Panc1 (cell line): ENCODE measurements at regions not wholly inside any gene's neighbourhood (a gene's known extent, or its start where the extent isn't known, plus 50 kb on each side); places are given as distances from the start of the nearest gene placed in this dataset.

ENCODE experiments used
- ATAC-seq: fragments of 200-7000 bp; cut with Tn5 transposase; 2 replicates; pipeline ENCODE4 v1.9.1; 2020; ENCODE audit warnings: mild to moderate bottlenecking, moderate library complexity
- BruUV-seq: library from RNA; stranded (reverse); fragments of 400-500 nt; replicated peaks from 2 replicates; lab custom pipeline; 2021; lab: Mats Ljungman, UMichigan
- CTCF ChIA-PET: fragments of 300-600 bp; sonication (Branson Sonifier 250); formaldehyde crosslinking; loops from one replicate; lab custom pipeline; 2022; ENCODE audit warnings: antibody characterized with exemption; lab: Charles Lee
- POLR2A ChIA-PET: fragments of 300-600 bp; sonication (Branson Sonifier 250); formaldehyde crosslinking; loops from one replicate; lab custom pipeline; 2022; ENCODE audit warnings: antibody characterized with exemption; lab: Charles Lee
- DNase-seq: peaks from one replicate; pipeline ENCODE4 v3.0.0-alpha.2; 2010; ENCODE audit warnings: low read depth, low spot score
- H3K27ac ChIP-seq: 2 replicates; pipeline ENCODE4 v1.5.1; 2011; ENCODE audit warnings: mild to moderate bottlenecking, low read length, inconsistent platforms
- H3K27me3 ChIP-seq: fragments of 200-500 bp; sonication (Bioruptor generic); 2 replicates; pipeline ENCODE4 v1.6.0; 2014; ENCODE audit warnings: low read length, inconsistent platforms; ENCODE audit not compliant: control insufficient read depth, insufficient read depth
- H3K36me3 ChIP-seq: fragments of 200-500 bp; sonication (Bioruptor generic); 2 replicates; pipeline ENCODE4 v1.5.1; 2014; ENCODE audit warnings: inconsistent platforms, mild to moderate bottlenecking, low read length, moderate library complexity; ENCODE audit not compliant: control insufficient read depth, insufficient read depth
- H3K4me1 ChIP-seq: 2 replicates; pipeline ENCODE4 v1.5.1; 2011; ENCODE audit warnings: inconsistent platforms, mild to moderate bottlenecking, low read length, moderate library complexity; ENCODE audit not compliant: control insufficient read depth, insufficient read depth
- H3K4me3 ChIP-seq, 2 experiments: 2 replicates each; pipeline ENCODE4 v1.5.1; 2011 to 2012; ENCODE audit warnings: low read depth in 2 of 2, low read length in 2 of 2, mild to moderate bottlenecking in 2 of 2, inconsistent platforms in 1 of 2, moderate library complexity in 1 of 2
- H3K9me3 ChIP-seq: fragments of 200-500 bp; sonication (Bioruptor generic); 2 replicates; pipeline ENCODE4 v1.5.1; 2014; ENCODE audit warnings: low read depth, mild to moderate bottlenecking, inconsistent platforms, low read length, moderate library complexity; ENCODE audit not compliant: control insufficient read depth, insufficient read depth
- CTCF ChIP-seq: fragments of 450-650 bp; IDR thresholded peaks from 2 replicates; pipeline ENCODE4 v1.5.1; 2017; ENCODE audit warnings: mild to moderate bottlenecking
- POLR2AphosphoS5 ChIP-seq: IDR thresholded peaks from 2 replicates; pipeline ENCODE4 v1.6.1; 2012; ENCODE audit warnings: mild to moderate bottlenecking, low read depth, low read length, moderate library complexity
- REST ChIP-seq, 2 experiments: IDR thresholded peaks; 2 replicates each; pipeline ENCODE4 v1.6.1; 2011 to 2012; ENCODE audit warnings: low read depth in 2 of 2, control low read depth in 1 of 2, low read length in 1 of 2, mild to moderate bottlenecking in 1 of 2, moderate library complexity in 1 of 2; ENCODE audit not compliant: insufficient read depth in 1 of 2
- SIN3A ChIP-seq: IDR thresholded peaks from 2 replicates; pipeline ENCODE4 v1.6.1; 2012; ENCODE audit warnings: low read depth, mild to moderate bottlenecking, low read length, moderate library complexity, borderline replicate concordance; ENCODE audit not compliant: insufficient read depth
- TCF7L2 ChIP-seq: IDR thresholded peaks from 2 replicates; pipeline ENCODE4 v1.6.1; 2011; ENCODE audit warnings: mild to moderate bottlenecking, low read depth, low read length, inconsistent platforms
- in situ Hi-C: cut with HindIII; loops from 2 replicates; pipeline ENCODE4 v1.10.0; 2016; ENCODE audit warnings: low sequenced_read_pairs, low pct_unique_long_range_greater_than_20kb
- intact Hi-C: fragments of 100-400 bp; cut with micrococcal nuclease; formaldehyde crosslinking; loops from one replicate; pipeline ENCODE4 v1.10.0; 2022; ENCODE audit not compliant: unreplicated experiment

GRCh38 chr1:194624833-194625232 is 1438.4 kb upstream of the B3GALT2 start:
- no peaks in the 10 kb centered on the region for H3K27me3 ChIP-seq
- ChIA-PET POLR2A (no interaction called here), CTCF (no interaction called here)
- no TSS peak for BruUV-seq
- in situ Hi-C loops (no loop called here), intact Hi-C loops (no loop called here)
- no peak for TF ChIP-seq SIN3A
- TF ChIP-seq CTCF: no peak
- no peak for TF ChIP-seq REST (IDR thresholded peaks at IDR 0.05; ENCODE audit: insufficient read depth in 1 of 2, low read depth in 2 of 2, low read length in 1 of 2)
- TF ChIP-seq TCF7L2: no peak
- TF ChIP-seq POLR2AphosphoS5: no peak
- no peak for DNase-seq
- no peaks in the 10 kb centered on the region for H3K9me3 ChIP-seq
- no peak for ATAC-seq
- H3K4me1 ChIP-seq: no peaks in the 10 kb centered on the region
- H3K36me3 ChIP-seq: no peaks in the 10 kb centered on the region
- H3K27ac ChIP-seq: no peak overlapping the region
- no peak overlapping the region for H3K4me3 ChIP-seq

- no peaks in the 10 kb centered on the region for H3K4me1 ChIP-seq
These were observed 1431.7 kb upstream of the B3GALT2 start for GRCh38 chr1:194618101-194618500.

More at GRCh38 chr1:194618101-194618500, 1431.7 kb upstream of the B3GALT2 start:
- TF ChIP-seq POLR2AphosphoS5: no peak
- no peak for TF ChIP-seq CTCF
- TF ChIP-seq REST (IDR thresholded peaks at IDR 0.05; ENCODE audit: insufficient read depth in 1 of 2, low read depth in 2 of 2, low read length in 1 of 2): no peak
- TF ChIP-seq TCF7L2: no peak
- no peak for TF ChIP-seq SIN3A
- Histone ChIP-seq H3K9me3 (no peaks in the 10 kb centered on the region), H3K4me3 (no peak overlapping the region), H3K27ac (no peak overlapping the region), H3K27me3 (no peaks in the 10 kb centered on the region), H3K36me3 (no peaks in the 10 kb centered on the region)
- intact Hi-C loops: no loop called here
- in situ Hi-C loops: no loop called here
- no TSS peak for BruUV-seq
- DNase-seq (no peak), ATAC-seq (no peak)
- CTCF ChIA-PET: no interaction called here
- POLR2A ChIA-PET: no interaction called here
